CD8-positive, alpha-beta memory T cell (primary cell): ENCODE measurements at regions not wholly inside any gene's neighbourhood (a gene's known extent, or its start where the extent isn't known, plus 50 kb on each side); places are given as distances from the start of the nearest gene placed in this dataset.

ENCODE experiments used
- CTCF ChIA-PET: fragments of 350-600 bp; sonication (Branson Sonifier 250); formaldehyde crosslinking; loops from one replicate; lab custom pipeline; 2021; ENCODE audit warnings: antibody characterized with exemption; lab: Charles Lee
- POLR2A ChIA-PET: fragments of 350-600 bp; sonication (Branson Sonifier 250); formaldehyde crosslinking; loops from one replicate; lab custom pipeline; 2021; ENCODE audit warnings: antibody characterized with exemption; lab: Charles Lee
- DNase-seq, 5 donors: peaks; one replicate each; pipeline versions ENCODE4 v3.0.0 to v3.0.0-alpha.2; 2020 to 2022; ENCODE audit warnings: mixed read lengths in 1 of 5
- H3K27ac ChIP-seq: one replicate; pipeline ENCODE4 v1.7.0; 2013; ENCODE audit warnings: low read depth, mild to moderate bottlenecking, low read length, moderate library complexity
- H3K27me3 ChIP-seq: 2 replicates; pipeline ENCODE4 v1.7.0; 2013; ENCODE audit warnings: low read length, mild to moderate bottlenecking; ENCODE audit not compliant: insufficient read depth, poor library complexity, severe bottlenecking
- H3K36me3 ChIP-seq: 2 replicates; pipeline ENCODE4 v1.7.0; 2013; ENCODE audit warnings: mild to moderate bottlenecking, low read length, moderate library complexity; ENCODE audit not compliant: insufficient read depth
- H3K4me1 ChIP-seq: 2 replicates; pipeline ENCODE4 v1.7.0; 2013; ENCODE audit warnings: mild to moderate bottlenecking, low read length, moderate library complexity; ENCODE audit not compliant: insufficient read depth
- H3K4me3 ChIP-seq: 2 replicates; pipeline ENCODE4 v1.7.0; 2013; ENCODE audit warnings: mild to moderate bottlenecking, low read length
- H3K9me3 ChIP-seq: 2 replicates; pipeline ENCODE4 v1.7.0; 2013; ENCODE audit warnings: mild to moderate bottlenecking, low read length
- H3K27ac Mint-ChIP-seq, 8 donors: one replicate each; pipeline ENCODE4 v1.8.0; 2020 to 2021; ENCODE audit warnings: mixed read lengths in 8 of 8, mild to moderate bottlenecking in 6 of 8, inconsistent platforms in 3 of 8, moderate library complexity in 3 of 8
- H3K27me3 Mint-ChIP-seq, 2 donors: one replicate each; pipeline ENCODE4 v1.8.0; 2020 to 2021; ENCODE audit warnings: mixed read lengths in 2 of 2, mild to moderate bottlenecking in 1 of 2, moderate library complexity in 1 of 2
- H3K36me3 Mint-ChIP-seq, 3 donors: one replicate each; pipeline ENCODE4 v1.8.0; 2020 to 2021; ENCODE audit warnings: mixed read lengths in 3 of 3, inconsistent platforms in 1 of 3, mild to moderate bottlenecking in 1 of 3
- H3K4me1 Mint-ChIP-seq, 3 donors: one replicate each; pipeline ENCODE4 v1.8.0; 2020 to 2021; ENCODE audit warnings: mixed read lengths in 3 of 3, inconsistent platforms in 1 of 3, mild to moderate bottlenecking in 1 of 3
- H3K4me3 Mint-ChIP-seq, 7 donors: one replicate each; pipeline ENCODE4 v1.8.0; 2020 to 2021; ENCODE audit warnings: mixed read lengths in 7 of 7, mild to moderate bottlenecking in 6 of 7, moderate library complexity in 4 of 7, inconsistent platforms in 2 of 7
- H3K9me3 Mint-ChIP-seq, 5 donors: one replicate each; pipeline ENCODE4 v1.8.0; 2020 to 2022; ENCODE audit warnings: mixed read lengths in 5 of 5, mild to moderate bottlenecking in 3 of 5, moderate library complexity in 2 of 5, inconsistent platforms in 1 of 5

- no peaks in the 10 kb centered on the region for H3K27me3 ChIP-seq
- Mint-ChIP-seq H3K27ac (peak overlapping the region in 7 of 8 donors; percentile 6 to 92 (median 69)), H3K4me1 (peaks cover 11 to 13% (median 12%) of the 10 kb centered on the region in 3 donors), H3K4me3 (peak overlapping the region; percentile 69 to 85 (median 81)), H3K27me3 (peaks cover 0 to 8% of the 10 kb centered on the region in 2 donors), H3K36me3 (peaks cover 0 to 3% (median 0%) of the 10 kb centered on the region in 3 donors), H3K9me3 (no peaks in the 10 kb centered on the region)
- H3K9me3 ChIP-seq = no peaks in the 10 kb centered on the region
- ChIA-PET POLR2A (no interaction called here), CTCF (no interaction called here)
- peak in 1 of 5 donors; percentile 1 for DNase-seq
- no peaks in the 10 kb centered on the region for H3K4me1 ChIP-seq
- H3K4me3 ChIP-seq = peak overlapping the region; percentile 30
- no peak overlapping the region for H3K27ac ChIP-seq
- no peaks in the 10 kb centered on the region for H3K36me3 ChIP-seq
Observed at GRCh38 chr4:147056940-147057610, 111.4 kb upstream of the TTC29 start.

DNA sequence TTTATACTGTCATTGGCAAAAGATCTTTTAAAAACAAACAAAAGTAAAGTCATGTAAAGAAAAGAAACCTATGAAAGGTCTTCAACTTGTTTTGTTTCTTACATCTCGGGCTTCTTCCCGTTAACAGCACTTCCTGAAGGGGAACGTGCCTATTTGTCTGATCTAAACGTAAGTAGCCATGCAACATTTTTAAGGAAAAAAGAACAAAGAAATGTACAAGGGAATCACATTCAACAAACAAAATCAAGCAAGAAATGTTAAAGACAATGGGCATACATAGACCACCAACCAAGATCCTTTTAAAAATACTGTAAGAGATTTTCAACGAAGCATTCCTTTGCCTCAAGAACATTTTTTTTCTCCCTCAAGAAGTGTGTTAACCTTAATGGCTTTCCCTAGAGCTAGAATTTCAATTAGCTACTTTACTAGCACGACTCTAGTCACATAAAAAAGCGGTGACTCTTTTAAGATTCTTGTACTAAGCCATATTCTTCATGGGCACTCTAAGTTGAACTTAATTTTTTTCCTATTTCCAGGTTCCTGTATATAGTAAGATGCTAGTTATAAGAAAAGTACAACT is 112.0 kb upstream of the TTC29 start:
- ChIA-PET POLR2A (no interaction called here), CTCF (no interaction called here)
- Histone ChIP-seq H3K4me3 (peak overlapping the region; percentile 30), H3K36me3 (no peaks in the 10 kb centered on the region), H3K27ac (no peak overlapping the region), H3K4me1 (no peaks in the 10 kb centered on the region), H3K9me3 (no peaks in the 10 kb centered on the region), H3K27me3 (no peaks in the 10 kb centered on the region)
- H3K4me1 Mint-ChIP-seq = peaks cover 11 to 13% (median 12%) of the 10 kb centered on the region in 3 donors
- H3K36me3 Mint-ChIP-seq = peaks cover 0 to 3% (median 0%) of the 10 kb centered on the region in 3 donors
- H3K4me3 Mint-ChIP-seq = peak overlapping the region; percentile 69 to 85 (median 81)
- H3K27me3 Mint-ChIP-seq = peaks cover 2 to 10% of the 10 kb centered on the region in 2 donors
- H3K9me3 Mint-ChIP-seq = no peaks in the 10 kb centered on the region
- peak overlapping the region in 7 of 8 donors; percentile 5 to 92 (median 69) for H3K27ac Mint-ChIP-seq
- DNase-seq = peak in 1 of 5 donors; percentile 1

- Mint-ChIP-seq H3K9me3 (no peaks in the 10 kb centered on the region), H3K27ac (peak overlapping the region in 1 of 8 donors; percentile 29), H3K36me3 (peaks cover 0 to 3% (median 0%) of the 10 kb centered on the region in 3 donors), H3K4me1 (peaks cover 11 to 13% (median 12%) of the 10 kb centered on the region in 3 donors), H3K27me3 (peaks cover 2 to 9% of the 10 kb centered on the region in 2 donors), H3K4me3 (no peak overlapping the region)
- DNase-seq = no peak
- Histone ChIP-seq H3K4me1 (no peaks in the 10 kb centered on the region), H3K27me3 (no peaks in the 10 kb centered on the region), H3K9me3 (no peaks in the 10 kb centered on the region), H3K4me3 (no peak overlapping the region), H3K36me3 (no peaks in the 10 kb centered on the region), H3K27ac (no peak overlapping the region)
- CTCF ChIA-PET = no interaction called here
- POLR2A ChIA-PET = no interaction called here
Observed at GRCh38 chr4:147059064-147059731, 113.5 kb upstream of the TTC29 start.

DNA sequence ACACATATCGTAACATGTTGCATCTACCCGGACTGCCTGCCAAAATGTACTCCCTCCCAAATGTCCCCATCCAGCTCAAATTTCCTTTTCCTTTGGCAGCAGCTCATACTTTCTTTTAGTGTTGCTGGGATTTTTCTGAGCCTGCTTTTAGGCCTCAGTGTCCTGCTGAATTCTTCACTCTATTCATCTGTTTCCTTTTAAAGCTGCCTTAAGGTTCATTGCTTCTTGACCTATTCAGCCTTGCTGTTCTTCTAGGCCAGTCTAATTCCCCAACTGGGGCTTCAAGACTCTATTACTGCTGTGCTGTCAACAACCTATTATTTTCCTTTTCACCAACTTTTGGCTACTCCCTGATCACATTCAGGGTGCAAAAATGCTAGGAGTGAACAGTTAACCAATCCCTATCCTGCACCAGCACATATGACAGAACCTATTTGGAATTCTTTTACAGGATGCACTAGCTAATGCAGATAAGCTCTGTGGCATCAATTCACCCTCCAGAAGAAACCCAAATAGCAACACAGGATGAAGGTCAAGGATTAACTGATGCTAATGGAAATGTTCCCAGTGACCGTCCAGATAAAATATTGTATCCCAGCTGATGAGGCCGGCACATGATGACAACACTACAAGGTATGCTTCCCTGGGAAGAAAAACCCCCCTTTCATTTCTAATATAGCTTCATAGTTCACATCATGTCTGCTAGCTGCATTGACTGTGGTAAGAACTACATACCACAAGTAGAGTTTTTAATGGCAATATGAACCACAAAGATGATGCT is 114.7 kb upstream of the TTC29 start:
- H3K4me3 ChIP-seq = no peak overlapping the region
- no peaks in the 10 kb centered on the region for H3K36me3 ChIP-seq
- Mint-ChIP-seq H3K27ac (no peak overlapping the region), H3K9me3 (no peaks in the 10 kb centered on the region), H3K36me3 (peaks cover 0 to 3% (median 0%) of the 10 kb centered on the region in 3 donors), H3K27me3 (peaks cover 2 to 16% of the 10 kb centered on the region in 2 donors), H3K4me1 (peaks cover 11 to 13% (median 12%) of the 10 kb centered on the region in 3 donors), H3K4me3 (no peak overlapping the region)
- H3K27ac ChIP-seq = no peak overlapping the region
- ChIA-PET POLR2A (no interaction called here), CTCF (interaction anchor here (0.9 kb wide), 1 partner anchor 36 kb away, joined by 3 read pairs; no protein-coding TSS in a partner anchor)
- no peaks in the 10 kb centered on the region for H3K9me3 ChIP-seq
- H3K4me1 ChIP-seq = no peaks in the 10 kb centered on the region
- no peak for DNase-seq
- H3K27me3 ChIP-seq = no peaks in the 10 kb centered on the region

DNA sequence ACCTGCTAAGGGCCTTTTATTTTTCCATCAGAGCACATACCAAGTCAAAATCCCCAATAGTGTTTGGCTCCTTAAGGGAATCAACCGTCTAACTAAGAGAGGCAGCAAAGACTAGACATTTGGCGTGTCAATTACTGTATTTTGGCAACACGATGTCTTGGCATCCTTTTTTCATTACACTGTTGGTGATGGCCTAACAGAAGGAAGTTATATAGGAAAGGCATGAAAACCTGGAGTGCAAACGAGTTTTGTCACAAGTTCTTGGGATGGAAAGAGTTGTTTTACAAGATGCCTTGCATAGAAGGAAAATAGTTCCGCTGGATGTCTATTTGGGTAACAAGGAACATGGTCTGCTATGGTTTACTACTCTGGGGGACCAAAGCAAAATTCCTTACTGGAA is 119.2 kb upstream of the TTC29 start:
- no peaks in the 10 kb centered on the region for H3K36me3 ChIP-seq
- CTCF ChIA-PET = no interaction called here

DNA sequence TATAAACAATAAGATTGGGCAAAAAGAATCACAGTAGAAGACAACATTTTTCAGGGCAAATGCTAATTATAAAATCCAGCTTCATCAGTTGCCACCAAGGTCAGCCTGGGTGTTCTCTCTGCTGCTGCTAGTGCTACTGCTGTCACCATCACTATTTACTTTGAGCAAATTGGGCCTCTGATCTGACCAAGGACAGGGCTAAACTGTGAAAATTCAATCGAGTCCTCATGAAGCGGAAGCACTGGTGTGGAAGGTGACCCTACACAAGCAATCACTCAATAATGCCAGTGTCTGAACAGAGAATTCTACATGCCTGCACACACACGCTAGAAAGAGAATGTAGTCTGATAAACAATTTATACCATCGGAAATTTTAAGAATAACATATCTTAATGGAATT is 122.9 kb upstream of the TTC29 start:
- ChIA-PET CTCF (no interaction called here), POLR2A (no interaction called here)
- Histone ChIP-seq H3K9me3 (no peaks in the 10 kb centered on the region), H3K27me3 (no peaks in the 10 kb centered on the region), H3K27ac (no peak overlapping the region), H3K4me3 (no peak overlapping the region), H3K36me3 (no peaks in the 10 kb centered on the region), H3K4me1 (no peaks in the 10 kb centered on the region)
- peaks cover 3 to 43% of the 10 kb centered on the region in 2 donors for H3K27me3 Mint-ChIP-seq
- H3K4me3 Mint-ChIP-seq = no peak overlapping the region
- H3K36me3 Mint-ChIP-seq = no peaks in the 10 kb centered on the region
- DNase-seq = no peak
- H3K9me3 Mint-ChIP-seq = peaks cover 0 to 10% (median 4%) of the 10 kb centered on the region in 5 donors
- no peak overlapping the region for H3K27ac Mint-ChIP-seq
- H3K4me1 Mint-ChIP-seq = no peaks in the 10 kb centered on the region

More for the DNA sequence above, 119.2 kb upstream of the TTC29 start:
- no peaks in the 10 kb centered on the region for H3K36me3 Mint-ChIP-seq
- no peak overlapping the region for H3K27ac ChIP-seq
- POLR2A ChIA-PET = no interaction called here
- no peaks in the 10 kb centered on the region for H3K4me1 ChIP-seq
- H3K27me3 ChIP-seq = no peaks in the 10 kb centered on the region
- H3K4me1 Mint-ChIP-seq = no peaks in the 10 kb centered on the region
- no peak overlapping the region for H3K4me3 Mint-ChIP-seq
- no peak overlapping the region for H3K4me3 ChIP-seq
- DNase-seq = no peak
- H3K27ac Mint-ChIP-seq = no peak overlapping the region
- H3K27me3 Mint-ChIP-seq = peaks cover 5 to 30% of the 10 kb centered on the region in 2 donors
- peaks cover 0 to 3% (median 0%) of the 10 kb centered on the region in 5 donors for H3K9me3 Mint-ChIP-seq
- H3K9me3 ChIP-seq = no peaks in the 10 kb centered on the region

GRCh38 chr4:147071209-147071740 is 125.6 kb upstream of the TTC29 start:
- Histone ChIP-seq H3K27ac (no peak overlapping the region), H3K36me3 (no peaks in the 10 kb centered on the region), H3K4me3 (no peak overlapping the region), H3K4me1 (no peaks in the 10 kb centered on the region), H3K9me3 (no peaks in the 10 kb centered on the region), H3K27me3 (no peaks in the 10 kb centered on the region)
- no peak overlapping the region for H3K4me3 Mint-ChIP-seq
- H3K9me3 Mint-ChIP-seq = peaks cover 2 to 10% (median 4%) of the 10 kb centered on the region in 5 donors
- no peaks in the 10 kb centered on the region for H3K4me1 Mint-ChIP-seq
- no peaks in the 10 kb centered on the region for H3K36me3 Mint-ChIP-seq
- H3K27ac Mint-ChIP-seq = no peak overlapping the region
- CTCF ChIA-PET = interaction anchor here (0.6 to 1.6 kb wide), 2 partner anchors 19 to 44 kb away, joined by 3 read pairs; no protein-coding TSS in a partner anchor
- DNase-seq = no peak
- POLR2A ChIA-PET = no interaction called here
- H3K27me3 Mint-ChIP-seq = peaks cover 3 to 37% of the 10 kb centered on the region in 2 donors
